HEK293T (cell line): ENCODE measurements at regions not wholly inside any gene's neighbourhood (a gene's known extent, or its start where the extent isn't known, plus 50 kb on each side); places are given as distances from the start of the nearest gene placed in this dataset.

Experiments
- BHLHE40 ChIP-seq: fragments of 450-650 bp; IDR thresholded peaks from 2 replicates; pipeline ENCODE4 v1.6.1; 2016; ENCODE audit warnings: mild to moderate bottlenecking, moderate library complexity, borderline replicate concordance
- ELF4 ChIP-seq: fragments of 450-650 bp; IDR thresholded peaks from 2 replicates; pipeline ENCODE4 v1.6.1; 2017; ENCODE audit warnings: antibody characterized with exemption
- FOXA1 ChIP-seq: fragments of 450-650 bp; IDR thresholded peaks from 2 replicates; pipeline ENCODE4 v1.6.1; 2016; ENCODE audit warnings: mild to moderate bottlenecking
- FOXK2 ChIP-seq: fragments of 450-650 bp; IDR thresholded peaks from 2 replicates; pipeline ENCODE4 v1.6.1; 2016; ENCODE audit warnings: mild to moderate bottlenecking
- FOXM1 ChIP-seq: fragments of 450-650 bp; IDR thresholded peaks from 2 replicates; pipeline ENCODE4 v1.6.1; 2017; ENCODE audit warnings: mild to moderate bottlenecking, borderline replicate concordance
- NFRKB ChIP-seq: fragments of 450-650 bp; IDR thresholded peaks from 2 replicates; pipeline ENCODE4 v1.6.1; 2016; ENCODE audit warnings: mild to moderate bottlenecking, moderate library complexity
- PKNOX1 ChIP-seq: fragments of 450-650 bp; IDR thresholded peaks from 2 replicates; pipeline ENCODE4 v1.6.1; 2016
- SP1 ChIP-seq: fragments of 450-650 bp; IDR thresholded peaks from 2 replicates; pipeline ENCODE4 v1.6.1; 2017
- SUZ12 ChIP-seq: fragments of 450-650 bp; IDR thresholded peaks from 2 replicates; pipeline ENCODE4 v1.6.1; 2016; ENCODE audit warnings: mild to moderate bottlenecking
- ZNF384 ChIP-seq: fragments of 450-650 bp; IDR thresholded peaks from 2 replicates; pipeline ENCODE4 v1.6.1; 2016

GRCh38 chr1:55298167-55298894 is 83.2 kb upstream of the USP24 start:
- no peak for TF ChIP-seq SP1
- TF ChIP-seq BHLHE40 = no peak
- TF ChIP-seq ELF4 = no peak
- TF ChIP-seq FOXM1 = no peak
- no peak for TF ChIP-seq SUZ12
- no peak for TF ChIP-seq ZNF384
- no peak for TF ChIP-seq PKNOX1
- no peak for TF ChIP-seq FOXA1
- TF ChIP-seq NFRKB = no peak
- no peak for TF ChIP-seq FOXK2
